Heart left ventricle (tissue), 13 donors: ENCODE measurements at regions not wholly inside any gene's neighbourhood (a gene's known extent, or its start where the extent isn't known, plus 50 kb on each side); places are given as distances from the start of the nearest gene placed in this dataset.

ENCODE experiments used
- POLR2A ChIP-seq, 2 donors: fragments of 450-650 bp; IDR thresholded peaks; one replicate each; pipeline ENCODE4 v1.6.1; 2017; ENCODE audit warnings: antibody characterized with exemption in 2 of 2, mild to moderate bottlenecking in 2 of 2, moderate library complexity in 2 of 2
- TF ChIP-seq, protein P1 (sequence below), 12 donors: fragments of 200-600 bp; sonication (generic) in 4 of 12; IDR thresholded peaks; one replicate each; pipeline versions ENCODE4 v1.5.0 to v1.8.0; 2018 to 2022; ENCODE audit warnings: antibody characterized with exemption in 12 of 12, mild to moderate bottlenecking in 5 of 12
- donor health status: ischemic (EF 13 %, LVEDD 7.1; RV severe dilation, severe dysfunction).
- donor health status: DM: no; HTN: yes; CAD: no.
- donor health status: DM: no; HTN: no; CAD: no.
- donor health status: ischemic (EF 25% LVEDD 6.9; RV normal size, moderate dysfunction).
- donor health status: ischemic (EF 25% LVEDD 5.7; RV mildly dilated, moderate dysfunction).
- donor health status: ischemic (EF 35%, LVEDD 5.7; RV mildly dilated, moderate dysfunction).
- donor health status: nonischemic (EF 11% LVEDD 7.7; RV severe dilation, severe dysfunction).
- donor health status: DM: yes; HTN: yes; CAD: no.
- donor health status: PGD.
- donor health status: ischemic (EF 29% LVEDD 5.4; RV normal size, mild dysfunction).
- donor health status: nonischemic (EF 23%, LVEDD 6.1; RV moderate dilation, normal function).

DNA sequence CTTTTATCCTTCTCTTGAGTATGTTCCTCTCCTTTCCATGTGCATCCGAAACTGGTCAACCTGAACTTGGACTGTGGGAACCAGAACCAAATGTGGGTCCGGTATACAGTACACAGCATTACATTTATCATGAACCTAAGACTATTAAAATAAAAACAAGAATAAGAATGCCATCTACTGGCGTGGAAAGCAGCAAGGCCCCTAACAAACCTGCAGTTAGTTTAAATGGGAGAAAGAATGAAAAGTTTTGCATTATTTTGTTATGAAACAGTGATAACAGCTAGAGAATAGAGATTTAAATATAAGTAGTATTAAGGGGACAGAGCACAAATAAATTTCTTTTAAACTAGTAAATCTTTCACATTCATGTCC is 159.5 kb downstream of the RBM26 start:
- TF ChIP-seq, protein P1, sequence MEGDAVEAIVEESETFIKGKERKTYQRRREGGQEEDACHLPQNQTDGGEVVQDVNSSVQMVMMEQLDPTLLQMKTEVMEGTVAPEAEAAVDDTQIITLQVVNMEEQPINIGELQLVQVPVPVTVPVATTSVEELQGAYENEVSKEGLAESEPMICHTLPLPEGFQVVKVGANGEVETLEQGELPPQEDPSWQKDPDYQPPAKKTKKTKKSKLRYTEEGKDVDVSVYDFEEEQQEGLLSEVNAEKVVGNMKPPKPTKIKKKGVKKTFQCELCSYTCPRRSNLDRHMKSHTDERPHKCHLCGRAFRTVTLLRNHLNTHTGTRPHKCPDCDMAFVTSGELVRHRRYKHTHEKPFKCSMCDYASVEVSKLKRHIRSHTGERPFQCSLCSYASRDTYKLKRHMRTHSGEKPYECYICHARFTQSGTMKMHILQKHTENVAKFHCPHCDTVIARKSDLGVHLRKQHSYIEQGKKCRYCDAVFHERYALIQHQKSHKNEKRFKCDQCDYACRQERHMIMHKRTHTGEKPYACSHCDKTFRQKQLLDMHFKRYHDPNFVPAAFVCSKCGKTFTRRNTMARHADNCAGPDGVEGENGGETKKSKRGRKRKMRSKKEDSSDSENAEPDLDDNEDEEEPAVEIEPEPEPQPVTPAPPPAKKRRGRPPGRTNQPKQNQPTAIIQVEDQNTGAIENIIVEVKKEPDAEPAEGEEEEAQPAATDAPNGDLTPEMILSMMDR (IDR thresholded peaks at IDR 0.05): no peak
- TF ChIP-seq POLR2A (IDR thresholded peaks at IDR 0.05): no peak
